GM08714 (cell line): ENCODE measurements at regions not wholly inside any gene's neighbourhood (a gene's known extent, or its start where the extent isn't known, plus 50 kb on each side); places are given as distances from the start of the nearest gene placed in this dataset.

ENCODE experiments used
- H3K4me3 ChIP-seq: fragments of 200-500 bp; sonication (Bioruptor generic); 2 replicates; pipeline ENCODE4 v1.5.1; 2014; ENCODE audit warnings: mild to moderate bottlenecking, low read length, inconsistent platforms
- ZNF274 ChIP-seq: IDR thresholded peaks from 2 replicates; pipeline ENCODE4 v1.6.1; 2012; ENCODE audit warnings: mild to moderate bottlenecking, low read depth, low read length

GRCh38 chr5:124474528-124475215, 271.8 kb downstream of the ZNF608 start:
- no peak overlapping the region for H3K4me3 ChIP-seq
- no peak for TF ChIP-seq ZNF274

GRCh38 chr5:124468671-124469411, 277.6 kb downstream of the ZNF608 start:
- H3K4me3 ChIP-seq: no peak overlapping the region
- TF ChIP-seq ZNF274: no peak

- no peak for TF ChIP-seq ZNF274
- H3K4me3 ChIP-seq: no peak overlapping the region
Observed at GRCh38 chr5:124467745-124468144, 278.7 kb downstream of the ZNF608 start.

GRCh38 chr5:124466011-124466410, 280.4 kb downstream of the ZNF608 start:
- no peak for TF ChIP-seq ZNF274
- no peak overlapping the region for H3K4me3 ChIP-seq

- no peak overlapping the region for H3K4me3 ChIP-seq
- no peak for TF ChIP-seq ZNF274
Observed at GRCh38 chr5:124463851-124464250, 282.6 kb downstream of the ZNF608 start.

GRCh38 chr5:124462751-124463150, 283.7 kb downstream of the ZNF608 start:
- TF ChIP-seq ZNF274: no peak
- H3K4me3 ChIP-seq: no peak overlapping the region

- no peak for TF ChIP-seq ZNF274
- H3K4me3 ChIP-seq: no peak overlapping the region
Observed at GRCh38 chr5:124461941-124462340, 284.5 kb downstream of the ZNF608 start.

- TF ChIP-seq ZNF274: no peak
- no peak overlapping the region for H3K4me3 ChIP-seq
Observed at GRCh38 chr5:124461157-124461556, 285.3 kb downstream of the ZNF608 start.

- TF ChIP-seq ZNF274: no peak
- H3K4me3 ChIP-seq: no peak overlapping the region
Observed at GRCh38 chr5:124460642-124461041, 285.8 kb downstream of the ZNF608 start.

- peak; percentile 71 for TF ChIP-seq ZNF274
- H3K4me3 ChIP-seq: no peak overlapping the region
Observed at GRCh38 chr5:124459984-124460383, 286.5 kb downstream of the ZNF608 start.

- no peak overlapping the region for H3K4me3 ChIP-seq
- no peak for TF ChIP-seq ZNF274
Observed at GRCh38 chr5:124457901-124458300, 288.5 kb downstream of the ZNF608 start.

- H3K4me3 ChIP-seq: no peak overlapping the region
- no peak for TF ChIP-seq ZNF274
Observed at GRCh38 chr5:124457101-124457500, 289.3 kb downstream of the ZNF608 start.

GRCh38 chr5:124456249-124456648, 290.2 kb downstream of the ZNF608 start:
- no peak overlapping the region for H3K4me3 ChIP-seq
- no peak for TF ChIP-seq ZNF274

GRCh38 chr5:124454081-124454480, 292.4 kb downstream of the ZNF608 start:
- H3K4me3 ChIP-seq: no peak overlapping the region
- no peak for TF ChIP-seq ZNF274
